B cell (primary cell): ENCODE measurements at regions not wholly inside any gene's neighbourhood (a gene's known extent, or its start where the extent isn't known, plus 50 kb on each side); places are given as distances from the start of the nearest gene placed in this dataset.

Source experiments
- CTCF ChIP-seq: fragments of 200-600 bp; IDR thresholded peaks from one replicate; pipeline ENCODE4 v1.8.0; 2022; ENCODE audit warnings: antibody characterized with exemption, mild to moderate bottlenecking
- EZH2 ChIP-seq: IDR thresholded peaks from 2 replicates; pipeline ENCODE4 v1.6.1; 2012; ENCODE audit warnings: borderline replicate concordance, low read depth, mild to moderate bottlenecking, moderate library complexity, low read length; ENCODE audit not compliant: insufficient read depth, poor library complexity, severe bottlenecking

- TF ChIP-seq EZH2 (no peak), CTCF (no peak)
Measured at GRCh38 chr2:129165006-129165405, 814.5 kb upstream of the RAB6C start.
